Lung (tissue), 11 donors: ENCODE measurements at regions not wholly inside any gene's neighbourhood (a gene's known extent, or its start where the extent isn't known, plus 50 kb on each side); places are given as distances from the start of the nearest gene placed in this dataset.

Experiments
- ATAC-seq: fragments of 200-7000 bp; cut with Tn5 transposase; one replicate; pipeline ENCODE4 v1.9.1; 2020; ENCODE audit warnings: moderate number of reproducible peaks; ENCODE audit not compliant: insufficient read depth, low FRiP score
- DNase-seq, 3 donors: peaks; one replicate each; pipeline ENCODE4 v3.0.0-alpha.2; 2013 to 2017
- H3K27ac ChIP-seq, 2 donors: one replicate each; pipeline ENCODE4 v1.5.1; 2013; ENCODE audit warnings: mild to moderate bottlenecking in 2 of 2, moderate library complexity in 2 of 2, control low read depth in 1 of 2, inconsistent platforms in 1 of 2, low read depth in 1 of 2, low read length in 1 of 2
- H3K27me3 ChIP-seq, 3 donors: one replicate each; pipeline ENCODE4 v1.5.1; 2013; ENCODE audit warnings: low read length in 2 of 3; ENCODE audit not compliant: control insufficient read depth in 3 of 3, insufficient read depth in 3 of 3
- H3K36me3 ChIP-seq, 4 donors: one replicate each; pipeline ENCODE4 v1.5.1; 2013; ENCODE audit warnings: low read length in 4 of 4, mild to moderate bottlenecking in 1 of 4, moderate library complexity in 1 of 4; ENCODE audit not compliant: control insufficient read depth in 4 of 4, insufficient read depth in 4 of 4
- H3K4me1 ChIP-seq, 5 donors: one replicate each; pipeline ENCODE4 v1.5.1; 2013; ENCODE audit warnings: low read length in 5 of 5, mild to moderate bottlenecking in 2 of 5, moderate library complexity in 1 of 5; ENCODE audit not compliant: control insufficient read depth in 5 of 5, insufficient read depth in 5 of 5
- H3K4me3 ChIP-seq: one replicate; pipeline ENCODE4 v1.5.1; 2013; ENCODE audit warnings: mild to moderate bottlenecking, control low read depth, moderate library complexity
- H3K9ac ChIP-seq, 2 donors: one replicate each; pipeline ENCODE4 v1.5.1; 2013; ENCODE audit warnings: low read length in 2 of 2, control low read depth in 1 of 2; ENCODE audit not compliant: insufficient read depth in 1 of 2
- H3K9me3 ChIP-seq, 4 donors: one replicate each; pipeline ENCODE4 v1.5.1; 2013; ENCODE audit warnings: low read length in 3 of 4, mild to moderate bottlenecking in 1 of 4, moderate library complexity in 1 of 4; ENCODE audit not compliant: control insufficient read depth in 4 of 4, insufficient read depth in 3 of 4
- CTCF ChIP-seq: IDR thresholded peaks from 2 replicates; pipeline ENCODE4 v1.5.1; 2012; ENCODE audit warnings: mild to moderate bottlenecking; ENCODE audit errors: control extremely low read depth, extremely low read depth
- WGBS, 2 donors: extraction: QIAGEN DNeasy Blood & Tissue Kit; methylation state at CpG; one replicate each; pipeline ENCODE4 v1.1.7; 2013; 5-methylcytosine and 5-hydroxymethylcytosine counted together
- donor health status: control.
- donor health status: control.
- donor health status: Bipolar disorder and iron deficiency.
- donor health status: healthy.
- donor health status: DM: yes; HTN: yes; CAD: no.

DNA sequence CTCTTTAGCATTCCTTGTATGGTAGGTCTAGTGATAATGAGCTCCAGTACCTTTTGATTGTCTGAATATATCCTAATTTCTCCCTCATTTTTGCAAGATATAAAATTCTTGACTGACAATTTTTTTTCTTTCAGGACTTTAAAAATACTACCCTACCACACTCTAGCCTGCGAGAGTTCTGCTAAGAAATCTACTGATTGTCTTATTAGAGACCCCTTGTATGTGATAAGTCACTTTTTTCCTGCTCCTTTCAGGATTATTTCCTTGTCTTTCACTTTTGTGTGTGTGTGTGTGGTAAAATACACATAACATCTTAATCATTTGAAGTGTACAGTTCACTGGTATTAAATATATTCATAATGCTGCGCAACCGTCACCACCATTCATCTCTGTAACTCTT is 68.7 kb upstream of the PPP1R9A start:
- WGBS, 2 donors, result 97 to 98% methylated on average over 3 of the region's 3 CpGs
- Histone ChIP-seq H3K27ac (no peak overlapping the region), H3K4me1 (no peaks in the 10 kb centered on the region), H3K4me3 (no peak overlapping the region), H3K36me3 (no peaks in the 10 kb centered on the region), H3K27me3 (no peaks in the 10 kb centered on the region), H3K9ac (no peak overlapping the region), H3K9me3 (peaks cover 0 to 18% (median 13%) of the 10 kb centered on the region in 4 donors)
- no peak for TF ChIP-seq CTCF
- no peak for ATAC-seq
- DNase-seq, result no peak

DNA sequence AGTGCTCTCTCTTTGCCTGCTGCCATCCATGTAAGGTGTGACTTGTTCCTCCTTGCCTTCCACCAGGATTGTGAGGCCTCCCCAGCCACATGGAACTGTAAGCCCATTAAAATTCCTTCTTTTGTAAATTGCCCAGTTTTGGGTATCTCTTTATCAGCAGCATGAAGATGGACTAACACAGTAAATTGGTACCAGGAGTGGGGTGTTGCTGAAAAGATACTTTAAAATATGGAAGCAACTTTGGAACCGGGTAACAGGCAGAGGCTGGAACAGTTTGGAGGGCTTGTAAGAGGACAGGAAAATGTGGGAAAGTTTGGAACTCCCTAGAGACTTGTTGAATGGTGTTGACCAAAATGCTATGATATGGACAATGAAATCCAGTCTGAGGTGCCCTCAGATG is 63.8 kb upstream of the PPP1R9A start:
- H3K27me3 ChIP-seq, result no peaks in the 10 kb centered on the region
- H3K4me3 ChIP-seq, result no peak overlapping the region
- TF ChIP-seq CTCF, result no peak
- 89 to 99% methylated on average over 1 of the region's 1 CpG for WGBS, 2 donors
- H3K9ac ChIP-seq, result no peak overlapping the region
- no peak for DNase-seq
- H3K4me1 ChIP-seq, result no peaks in the 10 kb centered on the region
- no peak for ATAC-seq
- H3K9me3 ChIP-seq, result peaks cover 0 to 23% (median 10%) of the 10 kb centered on the region in 4 donors
- no peak overlapping the region for H3K27ac ChIP-seq
- H3K36me3 ChIP-seq, result no peaks in the 10 kb centered on the region

DNA sequence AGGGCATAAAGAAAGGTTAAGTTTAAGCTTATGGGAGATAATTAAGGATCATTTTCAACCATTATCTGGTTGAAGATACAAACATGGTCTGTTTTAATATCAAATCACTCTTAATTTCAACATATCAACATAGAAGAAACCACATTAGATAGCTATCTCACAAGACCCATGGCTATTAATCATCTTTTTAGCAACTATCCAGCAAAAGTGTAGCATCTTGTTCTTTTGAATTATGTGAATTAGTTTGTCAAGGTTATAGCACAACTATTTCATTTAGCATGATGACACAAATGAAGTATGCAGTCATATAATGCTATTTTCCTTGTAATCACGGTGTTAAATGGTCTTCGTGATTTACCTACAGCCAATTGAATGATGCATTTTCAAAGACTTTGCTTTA is 58.9 kb upstream of the PPP1R9A start:
- H3K36me3 ChIP-seq, result no peaks in the 10 kb centered on the region
- no peak for TF ChIP-seq CTCF
- 93 to 96% methylated on average over 2 of the region's 2 CpGs for WGBS, 2 donors
- H3K27me3 ChIP-seq, result no peaks in the 10 kb centered on the region
- H3K9ac ChIP-seq, result no peak overlapping the region
- peaks cover 0 to 10% (median 3%) of the 10 kb centered on the region in 4 donors for H3K9me3 ChIP-seq
- DNase-seq (no peak), ATAC-seq (no peak)
- H3K4me3 ChIP-seq, result no peak overlapping the region
- no peaks in the 10 kb centered on the region for H3K4me1 ChIP-seq
- no peak overlapping the region for H3K27ac ChIP-seq

DNA sequence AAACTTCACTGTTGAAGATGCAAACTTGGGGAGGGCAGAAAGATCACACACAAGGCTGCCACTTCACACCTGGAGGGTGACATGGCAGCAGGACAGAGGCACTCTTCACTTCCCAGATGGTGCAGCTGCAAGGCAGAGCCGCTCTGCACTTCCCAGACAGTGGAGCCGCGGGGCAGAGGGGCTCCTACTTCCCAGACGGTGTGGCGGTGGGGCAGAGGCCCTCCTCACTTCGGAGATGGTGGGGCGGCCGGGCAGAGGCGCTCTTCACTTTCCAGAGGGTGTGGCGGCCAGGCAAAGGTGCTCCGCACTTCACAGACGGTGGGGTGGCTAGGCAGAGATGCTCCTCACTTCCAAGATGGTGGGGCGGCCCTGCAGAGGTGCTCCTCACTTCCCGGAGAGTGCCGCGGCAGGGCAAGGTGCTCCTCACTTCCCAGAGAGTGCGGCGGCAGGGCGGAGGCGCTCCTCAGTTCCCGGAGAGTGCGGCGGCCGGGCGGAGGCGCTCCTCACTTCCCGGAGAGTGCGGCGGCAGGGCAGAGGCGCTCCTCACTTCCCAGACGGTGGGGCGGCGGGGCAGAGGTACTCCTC is 58.3 kb upstream of the PPP1R9A start:
- no peaks in the 10 kb centered on the region for H3K36me3 ChIP-seq
- H3K9ac ChIP-seq, result no peak overlapping the region
- DNase-seq (no peak), ATAC-seq (no peak)
- H3K27me3 ChIP-seq, result no peaks in the 10 kb centered on the region
- no peak overlapping the region for H3K4me3 ChIP-seq
- no peak overlapping the region for H3K27ac ChIP-seq
- WGBS, 2 donors, result 84 to 95% methylated on average over 33 of the region's 33 CpGs
- TF ChIP-seq CTCF, result no peak
- H3K4me1 ChIP-seq, result no peaks in the 10 kb centered on the region
- peaks cover 0 to 10% (median under 1%) of the 10 kb centered on the region in 4 donors for H3K9me3 ChIP-seq
